HUES6 (cell line): ENCODE measurements at regions not wholly inside any gene's neighbourhood (a gene's known extent, or its start where the extent isn't known, plus 50 kb on each side); places are given as distances from the start of the nearest gene placed in this dataset.

Experiments
- H3K27ac ChIP-seq: 2 replicates; pipeline ENCODE4 v1.7.0; 2013; ENCODE audit warnings: low read depth, mild to moderate bottlenecking, low read length, inconsistent platforms
- H3K27me3 ChIP-seq: 2 replicates; pipeline ENCODE4 v1.6.1; 2013; ENCODE audit warnings: low read length; ENCODE audit not compliant: control insufficient read depth, insufficient read depth
- H3K36me3 ChIP-seq: 2 replicates; pipeline ENCODE4 v1.6.1; 2013; ENCODE audit warnings: low read length; ENCODE audit not compliant: control insufficient read depth, insufficient read depth
- H3K4me1 ChIP-seq: 2 replicates; pipeline ENCODE4 v1.6.1; 2013; ENCODE audit warnings: low read length; ENCODE audit not compliant: control insufficient read depth, insufficient read depth
- H3K4me3 ChIP-seq: 2 replicates; pipeline ENCODE4 v1.5.1; 2013; ENCODE audit warnings: low read depth, low read length
- H3K9ac ChIP-seq: one replicate; pipeline ENCODE4 v1.6.1; 2013; ENCODE audit warnings: mild to moderate bottlenecking, low read length
- H3K9me3 ChIP-seq: 2 replicates; pipeline ENCODE4 v1.6.1; 2013; ENCODE audit warnings: low read depth, low read length; ENCODE audit not compliant: control insufficient read depth, insufficient read depth

GRCh38 chr9:87118594-87118993 lies 171.3 kb upstream of the GAS1 start:
- H3K27me3 ChIP-seq, result no peaks in the 10 kb centered on the region
- H3K9me3 ChIP-seq, result no peaks in the 10 kb centered on the region
- H3K4me1 ChIP-seq, result no peaks in the 10 kb centered on the region
- no peaks in the 10 kb centered on the region for H3K36me3 ChIP-seq
- H3K9ac ChIP-seq, result no peak overlapping the region
- H3K27ac ChIP-seq, result no peak overlapping the region
- H3K4me3 ChIP-seq, result no peak overlapping the region

GRCh38 chr9:87119328-87119881 lies 172.1 kb upstream of the GAS1 start:
- no peaks in the 10 kb centered on the region for H3K9me3 ChIP-seq
- no peaks in the 10 kb centered on the region for H3K4me1 ChIP-seq
- H3K4me3 ChIP-seq, result no peak overlapping the region
- no peak overlapping the region for H3K27ac ChIP-seq
- H3K27me3 ChIP-seq, result no peaks in the 10 kb centered on the region
- no peaks in the 10 kb centered on the region for H3K36me3 ChIP-seq
- no peak overlapping the region for H3K9ac ChIP-seq

- no peaks in the 10 kb centered on the region for H3K36me3 ChIP-seq
- H3K4me3 ChIP-seq, result no peak overlapping the region
- H3K4me1 ChIP-seq, result no peaks in the 10 kb centered on the region
- H3K9ac ChIP-seq, result no peak overlapping the region
- H3K27me3 ChIP-seq, result no peaks in the 10 kb centered on the region
- H3K27ac ChIP-seq, result no peak overlapping the region
- H3K9me3 ChIP-seq, result no peaks in the 10 kb centered on the region
Observed at GRCh38 chr9:87120610-87121009, 173.3 kb upstream of the GAS1 start.

- no peak overlapping the region for H3K27ac ChIP-seq
- H3K9me3 ChIP-seq, result no peaks in the 10 kb centered on the region
- no peaks in the 10 kb centered on the region for H3K4me1 ChIP-seq
- no peaks in the 10 kb centered on the region for H3K27me3 ChIP-seq
- H3K36me3 ChIP-seq, result no peaks in the 10 kb centered on the region
- no peak overlapping the region for H3K4me3 ChIP-seq
- H3K9ac ChIP-seq, result no peak overlapping the region
Observed at GRCh38 chr9:87122947-87123685, 175.8 kb upstream of the GAS1 start.

- Histone ChIP-seq H3K4me3 (no peak overlapping the region), H3K27me3 (no peaks in the 10 kb centered on the region), H3K9ac (no peak overlapping the region), H3K4me1 (no peaks in the 10 kb centered on the region), H3K27ac (no peak overlapping the region), H3K36me3 (no peaks in the 10 kb centered on the region), H3K9me3 (no peaks in the 10 kb centered on the region)
Observed at GRCh38 chr9:87123830-87124229, 176.5 kb upstream of the GAS1 start.

GRCh38 chr9:87125819-87126218 lies 178.5 kb upstream of the GAS1 start:
- peaks cover 6% of the 10 kb centered on the region; the same call in 1 of the 2 replicates for H3K9me3 ChIP-seq
- no peak overlapping the region for H3K9ac ChIP-seq
- no peak overlapping the region for H3K27ac ChIP-seq
- H3K27me3 ChIP-seq, result no peaks in the 10 kb centered on the region
- no peaks in the 10 kb centered on the region for H3K4me1 ChIP-seq
- no peaks in the 10 kb centered on the region for H3K36me3 ChIP-seq
- H3K4me3 ChIP-seq, result no peak overlapping the region

- Histone ChIP-seq H3K27me3 (no peaks in the 10 kb centered on the region), H3K4me1 (no peaks in the 10 kb centered on the region), H3K36me3 (no peaks in the 10 kb centered on the region), H3K4me3 (no peak overlapping the region), H3K9ac (no peak overlapping the region), H3K9me3 (peaks cover 6% of the 10 kb centered on the region; the same call in 1 of the 2 replicates), H3K27ac (no peak overlapping the region)
Observed at GRCh38 chr9:87127543-87127942, 180.2 kb upstream of the GAS1 start.

GRCh38 chr9:87127978-87128614 lies 180.8 kb upstream of the GAS1 start:
- no peaks in the 10 kb centered on the region for H3K27me3 ChIP-seq
- H3K9me3 ChIP-seq, result peaks cover 6% of the 10 kb centered on the region; the same call in 1 of the 2 replicates
- H3K4me1 ChIP-seq, result no peaks in the 10 kb centered on the region
- no peaks in the 10 kb centered on the region for H3K36me3 ChIP-seq
- H3K9ac ChIP-seq, result no peak overlapping the region
- no peak overlapping the region for H3K27ac ChIP-seq
- H3K4me3 ChIP-seq, result no peak overlapping the region

GRCh38 chr9:87128844-87129493 lies 181.7 kb upstream of the GAS1 start:
- Histone ChIP-seq H3K4me3 (no peak overlapping the region), H3K9me3 (peaks cover 6% of the 10 kb centered on the region; the same call in 1 of the 2 replicates), H3K4me1 (no peaks in the 10 kb centered on the region), H3K27me3 (no peaks in the 10 kb centered on the region), H3K9ac (no peak overlapping the region), H3K27ac (no peak overlapping the region), H3K36me3 (no peaks in the 10 kb centered on the region)

GRCh38 chr9:87135074-87135473 lies 187.8 kb upstream of the GAS1 start:
- no peak overlapping the region for H3K9ac ChIP-seq
- H3K27me3 ChIP-seq, result no peaks in the 10 kb centered on the region
- H3K4me3 ChIP-seq, result no peak overlapping the region
- no peak overlapping the region for H3K27ac ChIP-seq
- peaks cover 6% of the 10 kb centered on the region; the same call in 1 of the 2 replicates for H3K9me3 ChIP-seq
- H3K4me1 ChIP-seq, result no peaks in the 10 kb centered on the region
- H3K36me3 ChIP-seq, result no peaks in the 10 kb centered on the region

GRCh38 chr9:87137718-87138117 lies 190.4 kb upstream of the GAS1 start:
- no peak overlapping the region for H3K4me3 ChIP-seq
- H3K27me3 ChIP-seq, result no peaks in the 10 kb centered on the region
- H3K9me3 ChIP-seq, result no peaks in the 10 kb centered on the region
- H3K27ac ChIP-seq, result no peak overlapping the region
- H3K9ac ChIP-seq, result no peak overlapping the region
- peaks cover 10% of the 10 kb centered on the region; the same call in 1 of the 2 replicates for H3K4me1 ChIP-seq
- H3K36me3 ChIP-seq, result no peaks in the 10 kb centered on the region
